Erythroblast (primary cell): ENCODE measurements at regions not wholly inside any gene's neighbourhood (a gene's known extent, or its start where the extent isn't known, plus 50 kb on each side); places are given as distances from the start of the nearest gene placed in this dataset.

ENCODE experiments used
- GATA1 ChIP-seq: IDR thresholded peaks from 2 replicates; pipeline ENCODE4 v1.6.1; 2011; ENCODE audit warnings: low read depth, mild to moderate bottlenecking, control low read depth, low read length, moderate library complexity
- POLR2A ChIP-seq: IDR thresholded peaks from 2 replicates; pipeline ENCODE4 v1.6.1; 2011; ENCODE audit warnings: mild to moderate bottlenecking, low read length

- TF ChIP-seq POLR2A (no peak), GATA1 (no peak)
Measured at GRCh38 chr3:19711160-19711782, 222.7 kb downstream of the EFHB start.
